ENCODE measurements at regions not wholly inside any gene's neighbourhood (a gene's known extent, or its start where the extent isn't known, plus 50 kb on each side); places are given as distances from the start of the nearest gene placed in this dataset.

GRCh38 chr11:95465887-95466286, 234.9 kb upstream of the SESN3 start:
- Histone ChIP-seq H3K4me1 (ENCODE audit: low read depth) (no peaks in the 10 kb centered on the region), H3K27me3 (no peaks in the 10 kb centered on the region), H3K4me3 (no peak overlapping the region), H3K27ac (no peak overlapping the region), H3K9me3 (ENCODE audit: low read depth) (no peaks in the 10 kb centered on the region), H3K36me3 (no peaks in the 10 kb centered on the region)
- TF ChIP-seq CTCF (IDR thresholded peaks at IDR 0.05; ENCODE audit: low read depth, low read length), result no peak
- no peak for DNase-seq (ENCODE audit: low read depth in 1 of 2, low spot score in 1 of 2)

GRCh38 chr11:95461858-95462257, 230.9 kb upstream of the SESN3 start:
- DNase-seq (ENCODE audit: low read depth in 1 of 2, low spot score in 1 of 2), result no peak
- H3K9me3 ChIP-seq (ENCODE audit: low read depth), result no peaks in the 10 kb centered on the region
- H3K27me3 ChIP-seq, result no peaks in the 10 kb centered on the region
- TF ChIP-seq CTCF (IDR thresholded peaks at IDR 0.05; ENCODE audit: low read depth, low read length), result no peak
- no peaks in the 10 kb centered on the region for H3K4me1 ChIP-seq (ENCODE audit: low read depth)
- H3K4me3 ChIP-seq, result no peak overlapping the region
- no peaks in the 10 kb centered on the region for H3K36me3 ChIP-seq
- no peak overlapping the region for H3K27ac ChIP-seq

- H3K4me1 ChIP-seq (ENCODE audit: low read depth), result no peaks in the 10 kb centered on the region
- H3K9me3 ChIP-seq (ENCODE audit: low read depth), result no peaks in the 10 kb centered on the region
- no peak overlapping the region for H3K4me3 ChIP-seq
- no peak for DNase-seq (ENCODE audit: low read depth in 1 of 2, low spot score in 1 of 2)
- H3K27me3 ChIP-seq, result no peaks in the 10 kb centered on the region
- no peaks in the 10 kb centered on the region for H3K36me3 ChIP-seq
- TF ChIP-seq CTCF (IDR thresholded peaks at IDR 0.05; ENCODE audit: low read depth, low read length), result no peak
- H3K27ac ChIP-seq, result no peak overlapping the region
These were observed 230.3 kb upstream of the SESN3 start for GRCh38 chr11:95461348-95461747.

GRCh38 chr11:95459291-95460042, 228.5 kb upstream of the SESN3 start:
- Histone ChIP-seq H3K4me3 (no peak overlapping the region), H3K36me3 (no peaks in the 10 kb centered on the region), H3K27ac (no peak overlapping the region), H3K4me1 (ENCODE audit: low read depth) (no peaks in the 10 kb centered on the region), H3K9me3 (ENCODE audit: low read depth) (no peaks in the 10 kb centered on the region), H3K27me3 (no peaks in the 10 kb centered on the region)
- TF ChIP-seq CTCF (IDR thresholded peaks at IDR 0.05; ENCODE audit: low read depth, low read length), result no peak
- DNase-seq (ENCODE audit: low read depth in 1 of 2, low spot score in 1 of 2), result peak in 1 of 2 donors; percentile 71

GRCh38 chr11:95456714-95457491, 225.9 kb upstream of the SESN3 start:
- Histone ChIP-seq H3K27ac (no peak overlapping the region), H3K36me3 (no peaks in the 10 kb centered on the region), H3K27me3 (no peaks in the 10 kb centered on the region), H3K4me3 (no peak overlapping the region), H3K4me1 (ENCODE audit: low read depth) (peaks cover 9% of the 10 kb centered on the region), H3K9me3 (ENCODE audit: low read depth) (no peaks in the 10 kb centered on the region)
- peak in 1 of 2 donors; percentile 91 for DNase-seq (ENCODE audit: low read depth in 1 of 2, low spot score in 1 of 2)
- no peak for TF ChIP-seq CTCF (IDR thresholded peaks at IDR 0.05; ENCODE audit: low read depth, low read length)
